Heart left ventricle (tissue), 13 donors: ENCODE measurements at regions not wholly inside any gene's neighbourhood (a gene's known extent, or its start where the extent isn't known, plus 50 kb on each side); places are given as distances from the start of the nearest gene placed in this dataset.

Experiments used
- CTCF ChIP-seq, 12 donors: fragments of 200-600 bp; sonication (generic) in 4 of 12; IDR thresholded peaks; one replicate each; pipeline versions ENCODE4 v1.5.0 to v1.8.0; 2018 to 2022; ENCODE audit warnings: antibody characterized with exemption in 12 of 12, mild to moderate bottlenecking in 5 of 12
- POLR2A ChIP-seq, 2 donors: fragments of 450-650 bp; IDR thresholded peaks; one replicate each; pipeline ENCODE4 v1.6.1; 2017; ENCODE audit warnings: antibody characterized with exemption in 2 of 2, mild to moderate bottlenecking in 2 of 2, moderate library complexity in 2 of 2
- donor health status: ischemic (EF 13 %, LVEDD 7.1; RV severe dilation, severe dysfunction).
- donor health status: DM: no; HTN: yes; CAD: no.
- donor health status: DM: no; HTN: no; CAD: no.
- donor health status: ischemic (EF 25% LVEDD 6.9; RV normal size, moderate dysfunction).
- donor health status: ischemic (EF 25% LVEDD 5.7; RV mildly dilated, moderate dysfunction).
- donor health status: ischemic (EF 35%, LVEDD 5.7; RV mildly dilated, moderate dysfunction).
- donor health status: nonischemic (EF 11% LVEDD 7.7; RV severe dilation, severe dysfunction).
- donor health status: DM: yes; HTN: yes; CAD: no.
- donor health status: PGD.
- donor health status: ischemic (EF 29% LVEDD 5.4; RV normal size, mild dysfunction).
- donor health status: nonischemic (EF 23%, LVEDD 6.1; RV moderate dilation, normal function).

DNA sequence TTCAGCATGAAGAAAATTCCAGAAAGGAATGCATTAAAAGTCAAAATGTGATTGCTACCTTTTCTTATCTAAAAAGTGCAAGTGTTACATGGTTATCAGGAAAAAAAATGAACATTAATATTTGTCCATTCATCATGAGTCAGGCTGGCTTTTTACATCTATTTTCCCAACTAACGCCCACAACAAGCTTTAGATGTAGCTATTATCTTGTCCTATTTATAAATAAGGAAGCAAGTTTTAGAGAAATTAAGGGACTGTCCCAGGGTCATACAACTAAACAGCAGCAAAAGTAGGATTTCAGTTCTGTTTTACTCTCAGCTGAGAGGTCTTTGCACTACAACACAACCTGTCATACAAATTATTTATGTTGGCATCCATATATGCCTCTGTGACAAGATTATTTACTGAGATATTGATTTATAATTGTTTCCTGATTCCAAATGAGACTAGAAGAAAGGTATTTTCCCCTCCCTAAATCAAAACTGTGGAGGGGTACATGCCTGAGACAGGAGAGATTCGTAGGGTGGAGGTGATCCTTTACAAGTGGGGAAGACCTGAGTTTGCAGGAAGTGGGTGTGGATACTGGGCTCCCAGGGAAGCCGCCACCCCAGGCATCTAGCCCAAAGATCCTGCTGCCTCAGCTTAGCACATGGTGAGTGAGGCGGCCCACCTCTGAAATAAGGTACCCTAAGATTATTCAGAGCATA lies 57.2 kb upstream of the ARID5B start:
- TF ChIP-seq CTCF (IDR thresholded peaks at IDR 0.05) = no peak
- no peak for TF ChIP-seq POLR2A (IDR thresholded peaks at IDR 0.05)
